Activated T-cell treated with anti-CD3 and anti-CD28 coated beads, Interleukin-2, amount 50 U/mL, for 4 hours (primary cell): ENCODE measurements at regions not wholly inside any gene's neighbourhood (a gene's known extent, or its start where the extent isn't known, plus 50 kb on each side); places are given as distances from the start of the nearest gene placed in this dataset.
"Not testable (repeated sequence)": the region's sequence is repeated elsewhere in the genome, so short reads cannot be mapped to it uniquely, and the experiment has no call there.

Experiments used
- ATAC-seq, 2 donors: fragments of 200-7000 bp; cut with Tn5 transposase; one replicate each; pipeline ENCODE4 v1.10.0; 2021
- DNase-seq: peaks from one replicate; pipeline ENCODE4 v3.0.0-alpha.2; 2020
- H3K27me3 Mint-ChIP-seq: one replicate; pipeline ENCODE4 v1.8.0; 2021; ENCODE audit warnings: low read depth, mixed read lengths
- H3K36me3 Mint-ChIP-seq: one replicate; pipeline ENCODE4 v1.8.0; 2022; ENCODE audit warnings: mixed read lengths; ENCODE audit not compliant: insufficient read depth
- H3K4me1 Mint-ChIP-seq: one replicate; pipeline ENCODE4 v1.8.0; 2021; ENCODE audit warnings: low read depth, mixed read lengths
- H3K4me3 Mint-ChIP-seq: one replicate; pipeline ENCODE4 v1.8.0; 2021; ENCODE audit warnings: mild to moderate bottlenecking, moderate library complexity, mixed read lengths
- H3K9me3 Mint-ChIP-seq: one replicate; pipeline ENCODE4 v1.8.0; 2021; ENCODE audit warnings: mixed read lengths

- no peaks in the 10 kb centered on the region for H3K4me1 Mint-ChIP-seq
- DNase-seq (no peak), ATAC-seq (no peak)
- H3K27me3 Mint-ChIP-seq, result no peaks in the 10 kb centered on the region
- no peaks in the 10 kb centered on the region for H3K9me3 Mint-ChIP-seq
- H3K36me3 Mint-ChIP-seq, result no peaks in the 10 kb centered on the region
- no peak overlapping the region for H3K4me3 Mint-ChIP-seq
Observed at GRCh38 chr2:183964565-183964964, 633.8 kb upstream of the ZNF804A start.

GRCh38 chr2:183967756-183968155, 630.6 kb upstream of the ZNF804A start:
- H3K27me3 Mint-ChIP-seq, result no peaks in the 10 kb centered on the region
- no peaks in the 10 kb centered on the region for H3K36me3 Mint-ChIP-seq
- peaks cover 4% of the 10 kb centered on the region for H3K9me3 Mint-ChIP-seq
- no peak overlapping the region for H3K4me3 Mint-ChIP-seq
- ATAC-seq (no peak), DNase-seq (no peak)
- no peaks in the 10 kb centered on the region for H3K4me1 Mint-ChIP-seq

- not testable (repeated sequence) for H3K4me3 Mint-ChIP-seq, ATAC-seq, H3K36me3 Mint-ChIP-seq, H3K27me3 Mint-ChIP-seq, H3K4me1 Mint-ChIP-seq, DNase-seq
- peaks cover 13% of the 10 kb centered on the region for H3K9me3 Mint-ChIP-seq
Observed at GRCh38 chr2:183975676-183976075, 622.7 kb upstream of the ZNF804A start.

- Mint-ChIP-seq H3K4me3 (no peak overlapping the region), H3K27me3 (no peaks in the 10 kb centered on the region), H3K36me3 (no peaks in the 10 kb centered on the region), H3K9me3 (peaks cover 21% of the 10 kb centered on the region), H3K4me1 (no peaks in the 10 kb centered on the region)
- ATAC-seq (no peak), DNase-seq (no peak)
Observed at GRCh38 chr2:183984871-183985270, 613.5 kb upstream of the ZNF804A start.

GRCh38 chr2:183991968-183992367, 606.4 kb upstream of the ZNF804A start:
- H3K4me1 Mint-ChIP-seq, result no peaks in the 10 kb centered on the region
- no peak overlapping the region for H3K4me3 Mint-ChIP-seq
- ATAC-seq (no peak), DNase-seq (no peak)
- no peaks in the 10 kb centered on the region for H3K27me3 Mint-ChIP-seq
- no peaks in the 10 kb centered on the region for H3K36me3 Mint-ChIP-seq
- H3K9me3 Mint-ChIP-seq, result peaks cover 24% of the 10 kb centered on the region

- Mint-ChIP-seq H3K36me3 (no peaks in the 10 kb centered on the region), H3K27me3 (no peaks in the 10 kb centered on the region), H3K9me3 (peaks cover 26% of the 10 kb centered on the region), H3K4me3 (no peak overlapping the region), H3K4me1 (no peaks in the 10 kb centered on the region)
- no peak for DNase-seq
- ATAC-seq, result no peak
Observed at GRCh38 chr2:183993052-183993451, 605.3 kb upstream of the ZNF804A start.

GRCh38 chr2:183995632-183996031, 602.7 kb upstream of the ZNF804A start:
- H3K27me3 Mint-ChIP-seq, result no peaks in the 10 kb centered on the region
- ATAC-seq (no peak), DNase-seq (no peak)
- H3K4me3 Mint-ChIP-seq, result no peak overlapping the region
- H3K4me1 Mint-ChIP-seq, result no peaks in the 10 kb centered on the region
- no peaks in the 10 kb centered on the region for H3K36me3 Mint-ChIP-seq
- peaks cover 10% of the 10 kb centered on the region for H3K9me3 Mint-ChIP-seq

GRCh38 chr2:183996825-183997793, 601.2 kb upstream of the ZNF804A start:
- Mint-ChIP-seq H3K4me3 (no peak overlapping the region), H3K9me3 (peaks cover 6% of the 10 kb centered on the region), H3K27me3 (no peaks in the 10 kb centered on the region), H3K4me1 (no peaks in the 10 kb centered on the region), H3K36me3 (no peaks in the 10 kb centered on the region)
- ATAC-seq (no peak), DNase-seq (no peak)

GRCh38 chr2:183998041-183998796, 600.1 kb upstream of the ZNF804A start:
- no peak for DNase-seq

GRCh38 chr2:183998797-183999190, 599.5 kb upstream of the ZNF804A start:
- no peak for ATAC-seq
- no peaks in the 10 kb centered on the region for H3K27me3 Mint-ChIP-seq
- H3K36me3 Mint-ChIP-seq, result no peaks in the 10 kb centered on the region
- H3K4me3 Mint-ChIP-seq, result no peak overlapping the region
- H3K4me1 Mint-ChIP-seq, result no peaks in the 10 kb centered on the region
- H3K9me3 Mint-ChIP-seq, result peaks cover 2% of the 10 kb centered on the region
- no peak for DNase-seq

More at GRCh38 chr2:183998041-183998796, 600.1 kb upstream of the ZNF804A start:
- Mint-ChIP-seq H3K27me3 (no peaks in the 10 kb centered on the region), H3K9me3 (peaks cover 2% of the 10 kb centered on the region), H3K4me1 (no peaks in the 10 kb centered on the region), H3K36me3 (no peaks in the 10 kb centered on the region), H3K4me3 (no peak overlapping the region)
- ATAC-seq, result no peak

GRCh38 chr2:184004289-184004947, 593.9 kb upstream of the ZNF804A start:
- H3K4me3 Mint-ChIP-seq, result no peak overlapping the region
- ATAC-seq (no peak), DNase-seq (no peak)
- H3K4me1 Mint-ChIP-seq, result no peaks in the 10 kb centered on the region
- H3K9me3 Mint-ChIP-seq, result peaks cover 3% of the 10 kb centered on the region
- H3K36me3 Mint-ChIP-seq, result no peaks in the 10 kb centered on the region
- no peaks in the 10 kb centered on the region for H3K27me3 Mint-ChIP-seq

- Mint-ChIP-seq H3K36me3 (no peaks in the 10 kb centered on the region), H3K27me3 (no peaks in the 10 kb centered on the region)
- no peak for ATAC-seq
Observed at GRCh38 chr2:184004948-184005672, 593.2 kb upstream of the ZNF804A start.

GRCh38 chr2:184006998-184007397, 591.3 kb upstream of the ZNF804A start:
- H3K36me3 Mint-ChIP-seq, result no peaks in the 10 kb centered on the region
- H3K9me3 Mint-ChIP-seq, result peaks cover 3% of the 10 kb centered on the region
- no peak for DNase-seq
- H3K27me3 Mint-ChIP-seq, result no peaks in the 10 kb centered on the region
- no peak overlapping the region for H3K4me3 Mint-ChIP-seq
- no peak for ATAC-seq
- no peaks in the 10 kb centered on the region for H3K4me1 Mint-ChIP-seq

More at GRCh38 chr2:184004948-184005672, 593.2 kb upstream of the ZNF804A start:
- DNase-seq, result no peak
- Mint-ChIP-seq H3K4me1 (no peaks in the 10 kb centered on the region), H3K4me3 (no peak overlapping the region), H3K9me3 (peaks cover 3% of the 10 kb centered on the region)

GRCh38 chr2:184026961-184027360, 571.4 kb upstream of the ZNF804A start:
- Mint-ChIP-seq H3K4me3 (no peak overlapping the region), H3K4me1 (no peaks in the 10 kb centered on the region), H3K36me3 (no peaks in the 10 kb centered on the region), H3K27me3 (no peaks in the 10 kb centered on the region), H3K9me3 (peaks cover 5% of the 10 kb centered on the region)
- ATAC-seq, result no peak
- DNase-seq, result no peak
